ENCODE measurements at regions not wholly inside any gene's neighbourhood (a gene's known extent, or its start where the extent isn't known, plus 50 kb on each side); places are given as distances from the start of the nearest gene placed in this dataset.

- Histone ChIP-seq H3K27me3 (no peaks in the 10 kb centered on the region), H3K4me1 (no peaks in the 10 kb centered on the region), H3K27ac (no peak overlapping the region), H3K9me3 (no peaks in the 10 kb centered on the region), H3K36me3 (no peaks in the 10 kb centered on the region), H3K4me3 (no peak overlapping the region)
- DNase-seq (no peak), ATAC-seq (ENCODE audit: low FRiP score in 2 of 2) (no peak)
- WGBS, 2 donors: 84 to 93% methylated on average over 3 of the region's 3 CpGs
- TF ChIP-seq CTCF (IDR thresholded peaks at IDR 0.05) (no peak), POLR2A (IDR thresholded peaks at IDR 0.05) (no peak), POLR2AphosphoS5 (IDR thresholded peaks at IDR 0.05) (no peak), EP300 (IDR thresholded peaks at IDR 0.05) (no peak)
Measured at GRCh38 chr12:41737423-41737822, 407.3 kb downstream of the GXYLT1 start.

- Histone ChIP-seq H3K4me1 (no peaks in the 10 kb centered on the region), H3K27me3 (no peaks in the 10 kb centered on the region), H3K27ac (no peak overlapping the region), H3K9me3 (no peaks in the 10 kb centered on the region), H3K36me3 (no peaks in the 10 kb centered on the region), H3K4me3 (no peak overlapping the region)
- DNase-seq: no peak
- WGBS, 2 donors: 73 to 74% methylated on average over 1 of the region's 1 CpG
- no peak for ATAC-seq (ENCODE audit: low FRiP score in 2 of 2)
- no peak for TF ChIP-seq POLR2AphosphoS5 (IDR thresholded peaks at IDR 0.05)
- no peak for TF ChIP-seq CTCF (IDR thresholded peaks at IDR 0.05)
- no peak for TF ChIP-seq POLR2A (IDR thresholded peaks at IDR 0.05)
- TF ChIP-seq EP300 (IDR thresholded peaks at IDR 0.05): no peak
Measured at GRCh38 chr12:41736436-41736835, 408.2 kb downstream of the GXYLT1 start.

- Histone ChIP-seq H3K27ac (no peak overlapping the region), H3K27me3 (no peaks in the 10 kb centered on the region), H3K4me3 (no peak overlapping the region), H3K9me3 (no peaks in the 10 kb centered on the region), H3K36me3 (no peaks in the 10 kb centered on the region), H3K4me1 (no peaks in the 10 kb centered on the region)
- no peak for TF ChIP-seq POLR2A (IDR thresholded peaks at IDR 0.05)
- no peak for TF ChIP-seq CTCF (IDR thresholded peaks at IDR 0.05)
- TF ChIP-seq POLR2AphosphoS5 (IDR thresholded peaks at IDR 0.05): no peak
- no peak for TF ChIP-seq EP300 (IDR thresholded peaks at IDR 0.05)
- 91 to 94% methylated on average over 1 of the region's 1 CpG for WGBS, 2 donors
- ATAC-seq (ENCODE audit: low FRiP score in 2 of 2) (no peak), DNase-seq (no peak)
Measured at GRCh38 chr12:41731691-41732090, 413.0 kb downstream of the GXYLT1 start.

- DNase-seq: no peak
- ATAC-seq (ENCODE audit: low FRiP score in 2 of 2): no peak
- H3K4me1 ChIP-seq: no peaks in the 10 kb centered on the region
- no peaks in the 10 kb centered on the region for H3K9me3 ChIP-seq
- no peaks in the 10 kb centered on the region for H3K36me3 ChIP-seq
- 95 to 96% methylated on average over 2 of the region's 2 CpGs for WGBS, 2 donors
- TF ChIP-seq POLR2A (IDR thresholded peaks at IDR 0.05) (no peak), POLR2AphosphoS5 (IDR thresholded peaks at IDR 0.05) (no peak), EP300 (IDR thresholded peaks at IDR 0.05) (no peak), CTCF (IDR thresholded peaks at IDR 0.05) (no peak)
- no peak overlapping the region for H3K4me3 ChIP-seq
- H3K27ac ChIP-seq: no peak overlapping the region
- no peaks in the 10 kb centered on the region for H3K27me3 ChIP-seq
Measured at GRCh38 chr12:41731061-41731460, 413.6 kb downstream of the GXYLT1 start.

- Histone ChIP-seq H3K27me3 (no peaks in the 10 kb centered on the region), H3K4me3 (no peak overlapping the region), H3K4me1 (no peaks in the 10 kb centered on the region), H3K36me3 (no peaks in the 10 kb centered on the region), H3K27ac (no peak overlapping the region), H3K9me3 (no peaks in the 10 kb centered on the region)
- DNase-seq (no peak), ATAC-seq (ENCODE audit: low FRiP score in 2 of 2) (no peak)
- no peak for TF ChIP-seq CTCF (IDR thresholded peaks at IDR 0.05)
- TF ChIP-seq POLR2A (IDR thresholded peaks at IDR 0.05): no peak
- TF ChIP-seq EP300 (IDR thresholded peaks at IDR 0.05): no peak
- no peak for TF ChIP-seq POLR2AphosphoS5 (IDR thresholded peaks at IDR 0.05)
- 46 to 54% methylated on average over 2 of the region's 2 CpGs for WGBS, 2 donors
Measured at GRCh38 chr12:41724216-41724615, 420.5 kb downstream of the GXYLT1 start.
